ENCODE measurements at regions not wholly inside any gene's neighbourhood (a gene's known extent, or its start where the extent isn't known, plus 50 kb on each side); places are given as distances from the start of the nearest gene placed in this dataset.

DNA sequence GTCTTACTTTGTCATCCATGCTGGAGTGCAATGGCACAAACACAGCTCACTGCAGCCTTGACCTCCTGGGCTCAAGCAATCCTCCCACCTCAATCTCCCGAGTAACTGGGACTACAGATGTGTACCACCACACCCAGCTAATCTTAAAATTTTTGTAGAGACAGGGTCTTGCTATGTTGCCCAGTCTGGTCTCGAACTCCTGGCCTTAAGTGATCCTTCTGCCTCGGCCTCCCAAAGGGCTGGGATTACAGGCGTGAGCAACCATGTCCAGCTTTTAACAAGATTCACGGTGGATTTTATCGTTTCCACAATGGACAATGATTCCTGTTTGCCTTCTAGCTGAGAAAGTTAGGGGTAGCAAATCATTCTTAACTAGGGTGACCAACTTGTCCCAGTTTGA, 165.9 kb downstream of the ZNF608 start:
- TF ChIP-seq SMC3 (IDR thresholded peaks at IDR 0.05; ENCODE audit: low read depth, low read length) (no peak), EP300 (IDR thresholded peaks at IDR 0.05; ENCODE audit: borderline replicate concordance in 1 of 2, low read depth in 1 of 2, low read length in 1 of 2) (no peak), POLR2AphosphoS5 (IDR thresholded peaks at IDR 0.05; ENCODE audit: low read depth, low read length) (no peak), CTCF (IDR thresholded peaks at IDR 0.05) (no peak), FOXM1 (IDR thresholded peaks at IDR 0.05; ENCODE audit: low read depth) (no peak), CHD2 (IDR thresholded peaks at IDR 0.05; ENCODE audit: low read length, partially characterized antibody) (no peak), EZH2phosphoT487 (IDR thresholded peaks at IDR 0.05; ENCODE audit: borderline replicate concordance, low read depth) (no peak), RAD21 (IDR thresholded peaks at IDR 0.05; ENCODE audit: low read length) (no peak), MAX (IDR thresholded peaks at IDR 0.05; ENCODE audit: low read depth) (no peak), SIN3A (IDR thresholded peaks at IDR 0.05; ENCODE audit: borderline replicate concordance, low read depth, low read length) (no peak), JUND (IDR thresholded peaks at IDR 0.05) (no peak), GABPA (IDR thresholded peaks at IDR 0.05; ENCODE audit: low read depth) (no peak), REST (IDR thresholded peaks at IDR 0.05; ENCODE audit: low read depth, low read length) (no peak)

All from SK-N-SH (cell line).